Lower lobe of right lung (tissue), 2 donors: ENCODE measurements at regions not wholly inside any gene's neighbourhood (a gene's known extent, or its start where the extent isn't known, plus 50 kb on each side); places are given as distances from the start of the nearest gene placed in this dataset.

Experiments used
- ATAC-seq, 2 donors: fragments of 200-7000 bp; cut with Tn5 transposase; one replicate each; pipeline ENCODE4 v1.9.1; 2020 to 2022; ENCODE audit warnings: mild to moderate bottlenecking in 2 of 2, moderate library complexity in 2 of 2
- DNase-seq: peaks from one replicate; pipeline ENCODE4 v3.0.0-alpha.2; 2020
- H3K27ac ChIP-seq: fragments of 200-600 bp; one replicate; pipeline ENCODE4 v1.8.0; 2022
- H3K27me3 ChIP-seq: fragments of 200-600 bp; one replicate; pipeline ENCODE4 v1.8.0; 2022; ENCODE audit warnings: low read depth
- H3K36me3 ChIP-seq: fragments of 200-600 bp; one replicate; pipeline ENCODE4 v1.8.0; 2022; ENCODE audit warnings: mild to moderate bottlenecking
- H3K4me1 ChIP-seq: fragments of 200-600 bp; one replicate; pipeline ENCODE4 v1.8.0; 2022
- H3K4me3 ChIP-seq: fragments of 200-600 bp; one replicate; pipeline ENCODE4 v1.8.0; 2022; ENCODE audit warnings: mild to moderate bottlenecking
- H3K9me3 ChIP-seq: fragments of 200-600 bp; one replicate; pipeline ENCODE4 v1.8.0; 2022
- CTCF ChIP-seq: fragments of 200-600 bp; IDR thresholded peaks from one replicate; pipeline ENCODE4 v1.8.0; 2022; ENCODE audit warnings: antibody characterized with exemption, mild to moderate bottlenecking
- intact Hi-C: fragments of 100-400 bp; cut with DNase I; formaldehyde crosslinking; loops from one replicate; pipeline ENCODE4 v1.11.0; 2022
- donor health status: DM: no; HTN: yes; CAD: no; lungs with severe emphysema.

- Histone ChIP-seq H3K27ac (no peak overlapping the region), H3K4me1 (no peaks in the 10 kb centered on the region), H3K36me3 (no peaks in the 10 kb centered on the region), H3K4me3 (no peak overlapping the region), H3K9me3 (no peaks in the 10 kb centered on the region), H3K27me3 (no peaks in the 10 kb centered on the region)
- ATAC-seq: no peak
- TF ChIP-seq CTCF: no peak
- DNase-seq: no peak
- intact Hi-C loops: no loop called here
These were observed 94.3 kb downstream of the OAT start for GRCh38 chr10:124324451-124324850.

- Histone ChIP-seq H3K27me3 (no peaks in the 10 kb centered on the region), H3K27ac (no peak overlapping the region), H3K9me3 (no peaks in the 10 kb centered on the region), H3K4me3 (no peak overlapping the region), H3K36me3 (no peaks in the 10 kb centered on the region), H3K4me1 (no peaks in the 10 kb centered on the region)
- no peak for ATAC-seq
- DNase-seq: no peak
- intact Hi-C loops: no loop called here
- no peak for TF ChIP-seq CTCF
These were observed 94.9 kb downstream of the OAT start for GRCh38 chr10:124323806-124324205.

GRCh38 chr10:124323111-124323725, 95.5 kb downstream of the OAT start:
- no peak for ATAC-seq
- no peak for DNase-seq
- Histone ChIP-seq H3K4me3 (no peak overlapping the region), H3K27ac (no peak overlapping the region), H3K4me1 (no peaks in the 10 kb centered on the region), H3K27me3 (no peaks in the 10 kb centered on the region), H3K36me3 (no peaks in the 10 kb centered on the region), H3K9me3 (no peaks in the 10 kb centered on the region)
- TF ChIP-seq CTCF: no peak
- intact Hi-C loops: no loop called here

- intact Hi-C loops: no loop called here
- Histone ChIP-seq H3K4me3 (no peak overlapping the region), H3K9me3 (no peaks in the 10 kb centered on the region), H3K36me3 (no peaks in the 10 kb centered on the region), H3K27me3 (no peaks in the 10 kb centered on the region), H3K27ac (no peak overlapping the region), H3K4me1 (no peaks in the 10 kb centered on the region)
- TF ChIP-seq CTCF: no peak
- DNase-seq (no peak), ATAC-seq (no peak)
These were observed 96.3 kb downstream of the OAT start for GRCh38 chr10:124322191-124322980.

GRCh38 chr10:124321433-124322089, 97.2 kb downstream of the OAT start:
- Histone ChIP-seq H3K4me1 (no peaks in the 10 kb centered on the region), H3K9me3 (no peaks in the 10 kb centered on the region), H3K27ac (no peak overlapping the region), H3K36me3 (no peaks in the 10 kb centered on the region), H3K4me3 (no peak overlapping the region), H3K27me3 (no peaks in the 10 kb centered on the region)
- TF ChIP-seq CTCF: no peak
- intact Hi-C loops: no loop called here
- ATAC-seq: no peak
- no peak for DNase-seq
